Heart left ventricle (tissue), 13 donors: ENCODE measurements at regions not wholly inside any gene's neighbourhood (a gene's known extent, or its start where the extent isn't known, plus 50 kb on each side); places are given as distances from the start of the nearest gene placed in this dataset.

Source experiments
- CTCF ChIP-seq, 12 donors: fragments of 200-600 bp; sonication (generic) in 4 of 12; IDR thresholded peaks; one replicate each; pipeline versions ENCODE4 v1.5.0 to v1.8.0; 2018 to 2022; ENCODE audit warnings: antibody characterized with exemption in 12 of 12, mild to moderate bottlenecking in 5 of 12
- POLR2A ChIP-seq, 2 donors: fragments of 450-650 bp; IDR thresholded peaks; one replicate each; pipeline ENCODE4 v1.6.1; 2017; ENCODE audit warnings: antibody characterized with exemption in 2 of 2, mild to moderate bottlenecking in 2 of 2, moderate library complexity in 2 of 2
- donor health status: ischemic (EF 13 %, LVEDD 7.1; RV severe dilation, severe dysfunction).
- donor health status: DM: no; HTN: yes; CAD: no.
- donor health status: DM: no; HTN: no; CAD: no.
- donor health status: ischemic (EF 25% LVEDD 6.9; RV normal size, moderate dysfunction).
- donor health status: ischemic (EF 25% LVEDD 5.7; RV mildly dilated, moderate dysfunction).
- donor health status: ischemic (EF 35%, LVEDD 5.7; RV mildly dilated, moderate dysfunction).
- donor health status: nonischemic (EF 11% LVEDD 7.7; RV severe dilation, severe dysfunction).
- donor health status: DM: yes; HTN: yes; CAD: no.
- donor health status: PGD.
- donor health status: ischemic (EF 29% LVEDD 5.4; RV normal size, mild dysfunction).
- donor health status: nonischemic (EF 23%, LVEDD 6.1; RV moderate dilation, normal function).

GRCh38 chr3:194930377-194931204 lies 244.9 kb downstream of the FAM43A start:
- TF ChIP-seq POLR2A (IDR thresholded peaks at IDR 0.05) (no peak), CTCF (IDR thresholded peaks at IDR 0.05) (no peak)
